Stimulated activated memory B cell treated with anti-CD40 and anti-IgM and Interleukin-4, amounts not matched to agents 10 μg/mL and 1 μg/mL and 100 μg/mL, for 72 hours (primary cell): ENCODE measurements at regions not wholly inside any gene's neighbourhood (a gene's known extent, or its start where the extent isn't known, plus 50 kb on each side); places are given as distances from the start of the nearest gene placed in this dataset.
A peak's percentile ranks its signal among the peaks of the same experiment; 100 is the strongest.
"Not testable (repeated sequence)": the region's sequence is repeated elsewhere in the genome, so short reads cannot be mapped to it uniquely, and the experiment has no call there.

ENCODE experiments used
- ATAC-seq: fragments of 150-1000 bp; cut with Tn5 transposase; 2 replicates; pipeline ENCODE4 v1.10.0; 2021
- H3K27ac Mint-ChIP-seq: one replicate; pipeline ENCODE4 v1.8.0; 2022; ENCODE audit warnings: mild to moderate bottlenecking, mixed read lengths
- H3K27me3 Mint-ChIP-seq: one replicate; pipeline ENCODE4 v1.8.0; 2022; ENCODE audit warnings: mixed read lengths
- H3K36me3 Mint-ChIP-seq: one replicate; pipeline ENCODE4 v1.8.0; 2022; ENCODE audit warnings: mixed read lengths
- H3K4me1 Mint-ChIP-seq: one replicate; pipeline ENCODE4 v1.8.0; 2022; ENCODE audit warnings: mixed read lengths
- H3K4me3 Mint-ChIP-seq: one replicate; pipeline ENCODE4 v1.8.0; 2022; ENCODE audit warnings: mild to moderate bottlenecking, moderate library complexity, mixed read lengths
- H3K9me3 Mint-ChIP-seq: one replicate; pipeline ENCODE4 v1.8.0; 2022; ENCODE audit warnings: mixed read lengths

- Mint-ChIP-seq H3K27me3 (peaks cover 26% of the 10 kb centered on the region), H3K4me3 (no peak overlapping the region), H3K36me3 (peaks cover 7% of the 10 kb centered on the region), H3K9me3 (peaks cover 12% of the 10 kb centered on the region), H3K27ac (no peak overlapping the region), H3K4me1 (no peaks in the 10 kb centered on the region)
- no peak for ATAC-seq
Observed at GRCh38 chr4:77342170-77342810, 185.3 kb downstream of the CCNG2 start.

GRCh38 chr4:77344001-77344400 is 187.0 kb downstream of the CCNG2 start:
- no peaks in the 10 kb centered on the region for H3K4me1 Mint-ChIP-seq
- peaks cover 22% of the 10 kb centered on the region for H3K27me3 Mint-ChIP-seq
- H3K9me3 Mint-ChIP-seq, result peaks cover 12% of the 10 kb centered on the region
- H3K4me3 Mint-ChIP-seq, result no peak overlapping the region
- peaks cover 7% of the 10 kb centered on the region for H3K36me3 Mint-ChIP-seq
- no peak for ATAC-seq
- H3K27ac Mint-ChIP-seq, result no peak overlapping the region

- H3K27ac Mint-ChIP-seq, result no peak overlapping the region
- no peak overlapping the region for H3K4me3 Mint-ChIP-seq
- H3K27me3 Mint-ChIP-seq, result peaks cover 14% of the 10 kb centered on the region
- peaks cover 7% of the 10 kb centered on the region for H3K36me3 Mint-ChIP-seq
- peaks cover 12% of the 10 kb centered on the region for H3K9me3 Mint-ChIP-seq
- H3K4me1 Mint-ChIP-seq, result no peaks in the 10 kb centered on the region
- no peak for ATAC-seq
Observed at GRCh38 chr4:77344784-77345183, 187.8 kb downstream of the CCNG2 start.

GRCh38 chr4:77347351-77347966 is 190.5 kb downstream of the CCNG2 start:
- no peaks in the 10 kb centered on the region for H3K27me3 Mint-ChIP-seq
- no peak overlapping the region for H3K27ac Mint-ChIP-seq
- no peaks in the 10 kb centered on the region for H3K9me3 Mint-ChIP-seq
- H3K4me3 Mint-ChIP-seq, result no peak overlapping the region
- H3K36me3 Mint-ChIP-seq, result no peaks in the 10 kb centered on the region
- H3K4me1 Mint-ChIP-seq, result no peaks in the 10 kb centered on the region
- ATAC-seq, result no peak

GRCh38 chr4:77348815-77349214 is 191.8 kb downstream of the CCNG2 start:
- Mint-ChIP-seq H3K4me1 (no peaks in the 10 kb centered on the region), H3K4me3 (no peak overlapping the region), H3K36me3 (no peaks in the 10 kb centered on the region), H3K27ac (no peak overlapping the region), H3K9me3 (no peaks in the 10 kb centered on the region), H3K27me3 (no peaks in the 10 kb centered on the region)
- ATAC-seq, result no peak

GRCh38 chr4:77349364-77349763 is 192.4 kb downstream of the CCNG2 start:
- Mint-ChIP-seq H3K36me3 (no peaks in the 10 kb centered on the region), H3K27me3 (no peaks in the 10 kb centered on the region), H3K4me1 (peaks cover 2% of the 10 kb centered on the region), H3K4me3 (no peak overlapping the region), H3K9me3 (no peaks in the 10 kb centered on the region), H3K27ac (no peak overlapping the region)
- ATAC-seq, result no peak

GRCh38 chr4:77349796-77350195 is 192.8 kb downstream of the CCNG2 start:
- no peaks in the 10 kb centered on the region for H3K9me3 Mint-ChIP-seq
- no peaks in the 10 kb centered on the region for H3K36me3 Mint-ChIP-seq
- H3K4me3 Mint-ChIP-seq, result no peak overlapping the region
- H3K27ac Mint-ChIP-seq, result no peak overlapping the region
- ATAC-seq, result no peak
- no peaks in the 10 kb centered on the region for H3K27me3 Mint-ChIP-seq
- peaks cover 6% of the 10 kb centered on the region for H3K4me1 Mint-ChIP-seq

- Mint-ChIP-seq H3K4me3 (no peak overlapping the region), H3K4me1 (peaks cover 9% of the 10 kb centered on the region), H3K27ac (no peak overlapping the region), H3K9me3 (no peaks in the 10 kb centered on the region), H3K36me3 (no peaks in the 10 kb centered on the region), H3K27me3 (no peaks in the 10 kb centered on the region)
- no peak for ATAC-seq
Observed at GRCh38 chr4:77352192-77352591, 195.2 kb downstream of the CCNG2 start.

GRCh38 chr4:77353724-77354315 is 196.8 kb downstream of the CCNG2 start:
- H3K4me1 Mint-ChIP-seq, H3K27me3 Mint-ChIP-seq: not testable (repeated sequence)

GRCh38 chr4:77354550-77354949 is 197.5 kb downstream of the CCNG2 start:
- H3K27me3 Mint-ChIP-seq, result peaks cover 3% of the 10 kb centered on the region
- no peak overlapping the region for H3K4me3 Mint-ChIP-seq
- peaks cover 9% of the 10 kb centered on the region for H3K4me1 Mint-ChIP-seq
- H3K9me3 Mint-ChIP-seq, result no peaks in the 10 kb centered on the region
- ATAC-seq, result no peak
- no peak overlapping the region for H3K27ac Mint-ChIP-seq
- no peaks in the 10 kb centered on the region for H3K36me3 Mint-ChIP-seq

More at GRCh38 chr4:77353724-77354315, 196.8 kb downstream of the CCNG2 start:
- H3K36me3 Mint-ChIP-seq, H3K4me3 Mint-ChIP-seq, H3K27ac Mint-ChIP-seq, H3K9me3 Mint-ChIP-seq: not testable (repeated sequence)
- peak; percentile 62 for ATAC-seq

GRCh38 chr4:77355731-77356130 is 198.7 kb downstream of the CCNG2 start:
- Mint-ChIP-seq H3K4me1 (peaks cover 9% of the 10 kb centered on the region), H3K27ac (no peak overlapping the region), H3K27me3 (peaks cover 9% of the 10 kb centered on the region), H3K9me3 (no peaks in the 10 kb centered on the region), H3K36me3 (no peaks in the 10 kb centered on the region), H3K4me3 (no peak overlapping the region)
- ATAC-seq, result no peak

- no peaks in the 10 kb centered on the region for H3K9me3 Mint-ChIP-seq
- H3K36me3 Mint-ChIP-seq, result no peaks in the 10 kb centered on the region
- H3K27me3 Mint-ChIP-seq, result peaks cover 9% of the 10 kb centered on the region
- ATAC-seq, result no peak
- H3K27ac Mint-ChIP-seq, result no peak overlapping the region
- H3K4me3 Mint-ChIP-seq, result no peak overlapping the region
- peaks cover 9% of the 10 kb centered on the region for H3K4me1 Mint-ChIP-seq
Observed at GRCh38 chr4:77358315-77358928, 201.4 kb downstream of the CCNG2 start.

GRCh38 chr4:77360451-77360850 is 203.4 kb downstream of the CCNG2 start:
- Mint-ChIP-seq H3K4me1 (no peaks in the 10 kb centered on the region), H3K4me3 (no peak overlapping the region), H3K9me3 (no peaks in the 10 kb centered on the region), H3K36me3 (no peaks in the 10 kb centered on the region), H3K27me3 (peaks cover 9% of the 10 kb centered on the region), H3K27ac (no peak overlapping the region)
- no peak for ATAC-seq

- not testable (repeated sequence) for H3K4me3 Mint-ChIP-seq, H3K4me1 Mint-ChIP-seq, H3K27me3 Mint-ChIP-seq, H3K9me3 Mint-ChIP-seq, H3K36me3 Mint-ChIP-seq, H3K27ac Mint-ChIP-seq
- ATAC-seq, result peak; percentile 75
Observed at GRCh38 chr4:77366876-77367275, 209.9 kb downstream of the CCNG2 start.

- Mint-ChIP-seq H3K9me3 (no peaks in the 10 kb centered on the region), H3K4me3 (no peak overlapping the region), H3K4me1 (peaks cover 6% of the 10 kb centered on the region), H3K27me3 (no peaks in the 10 kb centered on the region), H3K36me3 (no peaks in the 10 kb centered on the region), H3K27ac (no peak overlapping the region)
- no peak for ATAC-seq
Observed at GRCh38 chr4:77367638-77368037, 210.6 kb downstream of the CCNG2 start.

GRCh38 chr4:77372375-77372774 is 215.4 kb downstream of the CCNG2 start:
- no peak overlapping the region for H3K4me3 Mint-ChIP-seq
- no peaks in the 10 kb centered on the region for H3K27me3 Mint-ChIP-seq
- H3K9me3 Mint-ChIP-seq, result no peaks in the 10 kb centered on the region
- H3K27ac Mint-ChIP-seq, result no peak overlapping the region
- ATAC-seq, result no peak
- no peaks in the 10 kb centered on the region for H3K36me3 Mint-ChIP-seq
- peaks cover 5% of the 10 kb centered on the region for H3K4me1 Mint-ChIP-seq
